ENCODE measurements at regions not wholly inside any gene's neighbourhood (a gene's known extent, or its start where the extent isn't known, plus 50 kb on each side); places are given as distances from the start of the nearest gene placed in this dataset.

- TF ChIP-seq, protein P1, sequence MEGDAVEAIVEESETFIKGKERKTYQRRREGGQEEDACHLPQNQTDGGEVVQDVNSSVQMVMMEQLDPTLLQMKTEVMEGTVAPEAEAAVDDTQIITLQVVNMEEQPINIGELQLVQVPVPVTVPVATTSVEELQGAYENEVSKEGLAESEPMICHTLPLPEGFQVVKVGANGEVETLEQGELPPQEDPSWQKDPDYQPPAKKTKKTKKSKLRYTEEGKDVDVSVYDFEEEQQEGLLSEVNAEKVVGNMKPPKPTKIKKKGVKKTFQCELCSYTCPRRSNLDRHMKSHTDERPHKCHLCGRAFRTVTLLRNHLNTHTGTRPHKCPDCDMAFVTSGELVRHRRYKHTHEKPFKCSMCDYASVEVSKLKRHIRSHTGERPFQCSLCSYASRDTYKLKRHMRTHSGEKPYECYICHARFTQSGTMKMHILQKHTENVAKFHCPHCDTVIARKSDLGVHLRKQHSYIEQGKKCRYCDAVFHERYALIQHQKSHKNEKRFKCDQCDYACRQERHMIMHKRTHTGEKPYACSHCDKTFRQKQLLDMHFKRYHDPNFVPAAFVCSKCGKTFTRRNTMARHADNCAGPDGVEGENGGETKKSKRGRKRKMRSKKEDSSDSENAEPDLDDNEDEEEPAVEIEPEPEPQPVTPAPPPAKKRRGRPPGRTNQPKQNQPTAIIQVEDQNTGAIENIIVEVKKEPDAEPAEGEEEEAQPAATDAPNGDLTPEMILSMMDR (conservative IDR thresholded peaks at IDR 0.05): no peak
- TF ChIP-seq ZFX (IDR thresholded peaks at IDR 0.05): no peak
Observed at GRCh38 chr4:182065255-182065654, 177.9 kb upstream of the TENM3 start.

Data from C4-2B (cell line).